ENCODE measurements at regions not wholly inside any gene's neighbourhood (a gene's known extent, or its start where the extent isn't known, plus 50 kb on each side); places are given as distances from the start of the nearest gene placed in this dataset.

- TF ChIP-seq CTCF (IDR thresholded peaks at IDR 0.05; ENCODE audit: insufficient read depth, low read length, poor library complexity, severe bottlenecking) = no peak
- Histone ChIP-seq H3K27me3 (replicated peaks; ENCODE audit: control insufficient read depth, insufficient read depth, low read length) (no peaks in the 10 kb centered on the region), H3K4me3 (replicated peaks; ENCODE audit: low read depth, low read length) (no peak overlapping the region)
Observed at GRCh38 chr22:22735695-22736611, 91.5 kb downstream of the GGTLC2 start.

GRCh38 chr22:22737590-22737989 is 93.2 kb downstream of the GGTLC2 start:
- Histone ChIP-seq H3K4me3 (replicated peaks; ENCODE audit: low read depth, low read length) (no peak overlapping the region), H3K36me3 (ENCODE audit: control insufficient read depth, insufficient read depth, low read length) (no peaks in the 10 kb centered on the region), H3K27me3 (replicated peaks; ENCODE audit: control insufficient read depth, insufficient read depth, low read length) (no peaks in the 10 kb centered on the region)
- TF ChIP-seq CTCF (IDR thresholded peaks at IDR 0.05; ENCODE audit: insufficient read depth, low read length, poor library complexity, severe bottlenecking) = no peak
- no peak for DNase-seq (ENCODE audit: extremely low read depth, insufficient read length)

More at GRCh38 chr22:22735695-22736611, 91.5 kb downstream of the GGTLC2 start:
- no peaks in the 10 kb centered on the region for H3K36me3 ChIP-seq (ENCODE audit: control insufficient read depth, insufficient read depth, low read length)
- DNase-seq (ENCODE audit: extremely low read depth, insufficient read length) = no peak

- H3K4me3 ChIP-seq (replicated peaks; ENCODE audit: low read depth, low read length) = no peak overlapping the region
- H3K36me3 ChIP-seq (ENCODE audit: control insufficient read depth, insufficient read depth, low read length) = no peaks in the 10 kb centered on the region
- no peaks in the 10 kb centered on the region for H3K27me3 ChIP-seq (replicated peaks; ENCODE audit: control insufficient read depth, insufficient read depth, low read length)
- no peak for TF ChIP-seq CTCF (IDR thresholded peaks at IDR 0.05; ENCODE audit: insufficient read depth, low read length, poor library complexity, severe bottlenecking)
- no peak for DNase-seq (ENCODE audit: extremely low read depth, insufficient read length)
Observed at GRCh38 chr22:22738959-22739585, 94.7 kb downstream of the GGTLC2 start.

- Histone ChIP-seq H3K4me3 (replicated peaks; ENCODE audit: low read depth, low read length) (no peak overlapping the region), H3K36me3 (ENCODE audit: control insufficient read depth, insufficient read depth, low read length) (no peaks in the 10 kb centered on the region), H3K27me3 (replicated peaks; ENCODE audit: control insufficient read depth, insufficient read depth, low read length) (no peaks in the 10 kb centered on the region)
- DNase-seq (ENCODE audit: extremely low read depth, insufficient read length) = no peak
- no peak for TF ChIP-seq CTCF (IDR thresholded peaks at IDR 0.05; ENCODE audit: insufficient read depth, low read length, poor library complexity, severe bottlenecking)
Observed at GRCh38 chr22:22740560-22741276, 96.3 kb downstream of the GGTLC2 start.

GRCh38 chr22:22741843-22742242 is 97.4 kb downstream of the GGTLC2 start:
- no peak for DNase-seq (ENCODE audit: extremely low read depth, insufficient read length)
- TF ChIP-seq CTCF (IDR thresholded peaks at IDR 0.05; ENCODE audit: insufficient read depth, low read length, poor library complexity, severe bottlenecking) = no peak
- Histone ChIP-seq H3K4me3 (replicated peaks; ENCODE audit: low read depth, low read length) (no peak overlapping the region), H3K36me3 (ENCODE audit: control insufficient read depth, insufficient read depth, low read length) (no peaks in the 10 kb centered on the region), H3K27me3 (replicated peaks; ENCODE audit: control insufficient read depth, insufficient read depth, low read length) (no peaks in the 10 kb centered on the region)
